Fibroblast of lung (primary cell): ENCODE measurements at regions not wholly inside any gene's neighbourhood (a gene's known extent, or its start where the extent isn't known, plus 50 kb on each side); places are given as distances from the start of the nearest gene placed in this dataset.

Experiments
- CTCF ChIP-seq, 2 donors: IDR thresholded peaks in 1 of 2; conservative IDR thresholded peaks in 1 of 2; 1 replicate in 1 of 2; 2 replicates in 1 of 2; pipeline ENCODE4 v1.5.1; 2011 to 2012; ENCODE audit warnings: low read length in 2 of 2, control low read depth in 1 of 2, inconsistent platforms in 1 of 2, low read depth in 1 of 2, mild to moderate bottlenecking in 1 of 2
- EZH2 ChIP-seq: IDR thresholded peaks from 2 replicates; pipeline ENCODE4 v1.5.1; 2012; ENCODE audit warnings: low read length, control low read depth, mild to moderate bottlenecking; ENCODE audit errors: missing control alignments

- TF ChIP-seq CTCF (conservative IDR thresholded peaks at IDR 0.05 in 1 of 2, IDR thresholded peaks at IDR 0.05 in 1 of 2; ENCODE audit: low read depth in 1 of 2, low read length in 2 of 2) (no peak), EZH2 (no peak)
Measured at GRCh38 chr11:19430346-19430745, 189.6 kb upstream of the E2F8 start.
